Nephron (organoid): ENCODE measurements at regions not wholly inside any gene's neighbourhood (a gene's known extent, or its start where the extent isn't known, plus 50 kb on each side); places are given as distances from the start of the nearest gene placed in this dataset.
A peak's percentile ranks its signal among the peaks of the same experiment; 100 is the strongest.
"Not testable (repeated sequence)": the region's sequence is repeated elsewhere in the genome, so short reads cannot be mapped to it uniquely, and the experiment has no call there.

Experiments
- H3K27ac Mint-ChIP-seq, 3 experiments: 2 replicates each; pipeline ENCODE4 v1.8.0; 2020; ENCODE audit warnings: mixed read lengths in 3 of 3, mild to moderate bottlenecking in 2 of 3, moderate library complexity in 1 of 3
- H3K27me3 Mint-ChIP-seq: 2 replicates; pipeline ENCODE4 v1.8.0; 2021; ENCODE audit warnings: low read depth, mild to moderate bottlenecking, moderate library complexity, mixed read lengths
- H3K36me3 Mint-ChIP-seq: 2 replicates; pipeline ENCODE4 v1.8.0; 2020; ENCODE audit warnings: low read depth, mixed read lengths
- H3K4me1 Mint-ChIP-seq: 2 replicates; pipeline ENCODE4 v1.8.0; 2020; ENCODE audit warnings: mixed read lengths
- H3K4me3 Mint-ChIP-seq, 3 experiments: 2 replicates each; pipeline ENCODE4 v1.8.0; 2020; ENCODE audit warnings: mild to moderate bottlenecking in 3 of 3, mixed read lengths in 3 of 3, moderate library complexity in 2 of 3
- H3K9me3 Mint-ChIP-seq: 2 replicates; pipeline ENCODE4 v1.8.0; 2020; ENCODE audit warnings: mixed read lengths
- TF ChIP-seq, protein P1 (sequence below), 3 experiments: fragments of 200-600 bp; sonication (generic); IDR thresholded peaks; one replicate each; pipeline ENCODE4 v1.5.0; 2021; ENCODE audit warnings: antibody characterized with exemption in 3 of 3; ENCODE audit not compliant: unreplicated experiment in 3 of 3

- TF ChIP-seq, protein P1, sequence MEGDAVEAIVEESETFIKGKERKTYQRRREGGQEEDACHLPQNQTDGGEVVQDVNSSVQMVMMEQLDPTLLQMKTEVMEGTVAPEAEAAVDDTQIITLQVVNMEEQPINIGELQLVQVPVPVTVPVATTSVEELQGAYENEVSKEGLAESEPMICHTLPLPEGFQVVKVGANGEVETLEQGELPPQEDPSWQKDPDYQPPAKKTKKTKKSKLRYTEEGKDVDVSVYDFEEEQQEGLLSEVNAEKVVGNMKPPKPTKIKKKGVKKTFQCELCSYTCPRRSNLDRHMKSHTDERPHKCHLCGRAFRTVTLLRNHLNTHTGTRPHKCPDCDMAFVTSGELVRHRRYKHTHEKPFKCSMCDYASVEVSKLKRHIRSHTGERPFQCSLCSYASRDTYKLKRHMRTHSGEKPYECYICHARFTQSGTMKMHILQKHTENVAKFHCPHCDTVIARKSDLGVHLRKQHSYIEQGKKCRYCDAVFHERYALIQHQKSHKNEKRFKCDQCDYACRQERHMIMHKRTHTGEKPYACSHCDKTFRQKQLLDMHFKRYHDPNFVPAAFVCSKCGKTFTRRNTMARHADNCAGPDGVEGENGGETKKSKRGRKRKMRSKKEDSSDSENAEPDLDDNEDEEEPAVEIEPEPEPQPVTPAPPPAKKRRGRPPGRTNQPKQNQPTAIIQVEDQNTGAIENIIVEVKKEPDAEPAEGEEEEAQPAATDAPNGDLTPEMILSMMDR (IDR thresholded peaks at IDR 0.05; ENCODE audit: unreplicated experiment in 3 of 3): no peak
- no peaks in the 10 kb centered on the region for H3K36me3 Mint-ChIP-seq
- H3K27ac Mint-ChIP-seq: no peak overlapping the region
- H3K4me1 Mint-ChIP-seq: no peaks in the 10 kb centered on the region
- H3K9me3 Mint-ChIP-seq: peaks cover 8% of the 10 kb centered on the region
- H3K4me3 Mint-ChIP-seq: no peak overlapping the region
- H3K27me3 Mint-ChIP-seq: no peaks in the 10 kb centered on the region
Measured at GRCh38 chr6:111943726-111944125, 70.5 kb upstream of the FYN start.

- Mint-ChIP-seq H3K36me3 (no peaks in the 10 kb centered on the region), H3K27me3 (no peaks in the 10 kb centered on the region), H3K4me3 (no peak overlapping the region), H3K27ac (no peak overlapping the region), H3K4me1 (peaks cover 6% of the 10 kb centered on the region), H3K9me3 (peaks cover 8% of the 10 kb centered on the region)
- TF ChIP-seq, protein P1 (IDR thresholded peaks at IDR 0.05; ENCODE audit: unreplicated experiment in 3 of 3): no peak
Measured at GRCh38 chr6:111944541-111944940, 71.3 kb upstream of the FYN start.

DNA sequence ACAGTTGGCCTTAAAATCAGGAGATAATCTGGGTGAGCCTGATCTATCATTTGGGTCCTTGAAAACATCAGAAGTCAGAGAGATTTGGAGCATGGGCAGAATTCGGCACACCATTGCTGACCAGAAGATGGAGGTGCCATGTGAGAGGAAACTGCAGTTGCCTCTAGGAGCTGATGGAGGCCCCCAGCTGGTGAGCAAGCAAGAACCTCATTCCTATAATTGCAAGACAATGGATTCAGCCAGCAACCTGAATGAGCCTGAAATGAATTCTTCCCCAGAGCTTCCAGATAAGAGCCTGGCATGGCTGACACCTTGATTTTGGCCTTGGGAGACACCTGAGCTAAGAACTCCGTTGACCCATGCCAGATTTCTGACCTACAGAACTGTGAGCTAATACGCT is 76.3 kb upstream of the FYN start:
- Mint-ChIP-seq H3K27ac (peak overlapping the region; percentile 71 to 95 (median 88)), H3K4me3 (no peak overlapping the region), H3K36me3 (no peaks in the 10 kb centered on the region), H3K4me1 (peaks cover 48% of the 10 kb centered on the region), H3K27me3 (no peaks in the 10 kb centered on the region), H3K9me3 (no peaks in the 10 kb centered on the region)
- TF ChIP-seq, protein P1 (IDR thresholded peaks at IDR 0.05; ENCODE audit: unreplicated experiment in 3 of 3): no peak

DNA sequence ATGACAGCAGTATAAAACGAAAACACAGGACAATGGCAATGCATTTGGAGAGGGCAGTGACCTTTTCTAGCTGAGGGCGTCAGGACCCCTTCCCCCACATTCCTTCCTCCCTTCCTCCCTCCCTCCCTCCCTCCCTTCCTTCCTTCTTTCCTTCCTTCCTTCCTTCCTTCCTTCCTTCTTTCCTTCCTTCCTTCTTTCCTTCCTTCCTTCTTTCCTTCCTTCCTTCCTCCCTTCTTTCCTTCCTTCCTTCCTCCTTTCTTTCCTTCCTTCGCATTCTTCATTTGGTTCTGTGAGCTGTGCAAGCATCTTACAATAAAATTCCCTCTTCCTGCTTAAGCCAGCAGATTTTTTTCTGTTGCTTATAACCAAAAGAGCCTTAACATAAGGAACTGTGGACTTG is 76.7 kb upstream of the FYN start:
- not testable (repeated sequence) for H3K27me3 Mint-ChIP-seq, H3K36me3 Mint-ChIP-seq, H3K9me3 Mint-ChIP-seq
- H3K4me1 Mint-ChIP-seq: peaks cover 48% of the 10 kb centered on the region
- H3K27ac Mint-ChIP-seq: peak overlapping the region; percentile 71 to 95 (median 88)
- H3K4me3 Mint-ChIP-seq: peak overlapping the region in 1 of 3 experiments; percentile 11

- Mint-ChIP-seq H3K36me3 (no peaks in the 10 kb centered on the region), H3K27me3 (no peaks in the 10 kb centered on the region), H3K27ac (peak overlapping the region; percentile 71 to 95 (median 88)), H3K4me1 (peaks cover 48% of the 10 kb centered on the region), H3K4me3 (peak overlapping the region in 2 of 3 experiments; percentile 12 to 26), H3K9me3 (no peaks in the 10 kb centered on the region)
- TF ChIP-seq, protein P1 (IDR thresholded peaks at IDR 0.05; ENCODE audit: unreplicated experiment in 3 of 3): no peak
Measured at GRCh38 chr6:111950661-111951496, 77.6 kb upstream of the FYN start.

GRCh38 chr6:111951497-111952085 is 78.3 kb upstream of the FYN start:
- Mint-ChIP-seq H3K27ac (peak overlapping the region; percentile 71 to 95 (median 88)), H3K9me3 (no peaks in the 10 kb centered on the region), H3K27me3 (no peaks in the 10 kb centered on the region), H3K4me3 (no peak overlapping the region), H3K36me3 (no peaks in the 10 kb centered on the region), H3K4me1 (peaks cover 48% of the 10 kb centered on the region)
- TF ChIP-seq, protein P1 (IDR thresholded peaks at IDR 0.05; ENCODE audit: unreplicated experiment in 3 of 3): no peak
